ENCODE measurements at regions not wholly inside any gene's neighbourhood (a gene's known extent, or its start where the extent isn't known, plus 50 kb on each side); places are given as distances from the start of the nearest gene placed in this dataset.

GRCh38 chr6:81623106-81623759 lies 129.2 kb downstream of the TENT5A start:
- Histone ChIP-seq H3K9ac (ENCODE audit: low read depth in 1 of 2, low read length in 2 of 2) (no peak overlapping the region), H3K36me3 (ENCODE audit: control insufficient read depth in 4 of 4, insufficient read depth in 3 of 4, low read depth in 1 of 4, low read length in 3 of 4) (no peaks in the 10 kb centered on the region), H3K4me1 (ENCODE audit: control insufficient read depth in 4 of 4, insufficient read depth in 4 of 4, low read length in 3 of 4) (no peaks in the 10 kb centered on the region), H3K9me3 (ENCODE audit: control insufficient read depth in 4 of 4, low read length in 3 of 4) (no peaks in the 10 kb centered on the region), H3K4me3 (ENCODE audit: low read depth in 1 of 3, low read length in 3 of 3) (no peak overlapping the region), H3K27ac (ENCODE audit: low read depth in 1 of 2, low read length in 2 of 2) (no peak overlapping the region), H3K27me3 (ENCODE audit: control insufficient read depth in 4 of 4, insufficient read depth in 4 of 4, low read length in 3 of 4) (no peaks in the 10 kb centered on the region)
- no peak for TF ChIP-seq REST (IDR thresholded peaks at IDR 0.05)
- TF ChIP-seq ATF3 (IDR thresholded peaks at IDR 0.05): no peak
- no peak for TF ChIP-seq HNF4G (IDR thresholded peaks at IDR 0.05)
- no peak for TF ChIP-seq HNF4A (conservative IDR thresholded peaks at IDR 0.05)
- TF ChIP-seq ZBTB33 (IDR thresholded peaks at IDR 0.05): no peak
- TF ChIP-seq YY1 (IDR thresholded peaks at IDR 0.05): no peak
- no peak for TF ChIP-seq TAF1 (conservative IDR thresholded peaks at IDR 0.05)
- TF ChIP-seq NR2F2 (IDR thresholded peaks at IDR 0.05): no peak
- TF ChIP-seq CTCF (IDR thresholded peaks at IDR 0.05; ENCODE audit: low read depth, low read length, missing input control): no peak
- TF ChIP-seq EGR1 (IDR thresholded peaks at IDR 0.05; ENCODE audit: low read depth in 2 of 2): no peak
- no peak for TF ChIP-seq GABPA (IDR thresholded peaks at IDR 0.05 in 1 of 2, conservative IDR thresholded peaks at IDR 0.05 in 1 of 2)
- no peak for TF ChIP-seq RAD21 (IDR thresholded peaks at IDR 0.05)
- TF ChIP-seq MAX (IDR thresholded peaks at IDR 0.05): no peak
- TF ChIP-seq RXRA (IDR thresholded peaks at IDR 0.05): no peak
- no peak for TF ChIP-seq JUND (IDR thresholded peaks at IDR 0.05)
- TF ChIP-seq FOXA2 (IDR thresholded peaks at IDR 0.05): no peak
- no peak for DNase-seq (ENCODE audit: low spot score)
